NCI-H1930 (cell line): ENCODE measurements at regions not wholly inside any gene's neighbourhood (a gene's known extent, or its start where the extent isn't known, plus 50 kb on each side); places are given as distances from the start of the nearest gene placed in this dataset.
"Not testable (repeated sequence)": the region's sequence is repeated elsewhere in the genome, so short reads cannot be mapped to it uniquely, and the experiment has no call there.

Experiments used
- DNase-seq, 2 experiments: peaks; one replicate each; lab custom pipeline; 2025; lab: John Stamatoyannopoulos, UW

DNA sequence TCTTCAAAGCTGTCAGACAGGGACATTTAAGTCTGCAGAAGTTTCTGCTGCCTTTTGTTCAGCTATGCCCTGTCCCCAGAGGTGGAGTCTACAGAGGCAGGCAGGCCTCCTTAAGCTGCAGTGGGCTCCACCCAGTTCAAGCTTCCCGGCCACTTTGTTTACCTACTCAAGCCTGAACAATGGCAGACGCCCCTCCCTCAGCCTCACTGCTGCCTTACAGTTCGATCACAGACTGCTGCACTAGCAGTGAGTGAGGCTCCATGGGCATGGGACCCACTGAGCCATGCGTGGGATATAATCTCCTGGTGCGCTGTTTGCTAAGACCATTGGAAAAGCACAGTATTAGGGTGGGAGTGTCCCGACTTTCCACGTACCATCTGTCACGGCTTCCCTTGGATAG is 585.9 kb upstream of the HS3ST5 start:
- not testable (repeated sequence) for DNase-seq

DNA sequence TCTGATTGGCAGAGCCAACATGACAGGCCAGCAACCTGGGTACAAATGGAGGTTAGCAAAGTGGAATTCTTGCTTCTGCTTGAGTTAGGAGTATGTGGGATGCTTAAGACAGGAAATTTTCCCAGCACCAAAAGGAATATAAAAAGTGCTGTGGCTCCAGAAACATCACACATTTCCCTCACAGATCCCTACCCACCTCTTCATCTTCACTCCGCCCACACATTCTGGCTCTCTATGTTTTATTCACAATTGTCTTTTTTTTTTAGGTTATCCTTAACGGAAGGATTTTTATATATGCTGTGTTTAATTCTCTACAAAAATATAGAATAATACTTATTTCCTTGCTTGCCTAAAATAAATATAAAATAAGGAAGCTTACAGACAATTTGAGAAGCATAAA is 563.3 kb upstream of the HS3ST5 start:
- DNase-seq, result no peak

DNA sequence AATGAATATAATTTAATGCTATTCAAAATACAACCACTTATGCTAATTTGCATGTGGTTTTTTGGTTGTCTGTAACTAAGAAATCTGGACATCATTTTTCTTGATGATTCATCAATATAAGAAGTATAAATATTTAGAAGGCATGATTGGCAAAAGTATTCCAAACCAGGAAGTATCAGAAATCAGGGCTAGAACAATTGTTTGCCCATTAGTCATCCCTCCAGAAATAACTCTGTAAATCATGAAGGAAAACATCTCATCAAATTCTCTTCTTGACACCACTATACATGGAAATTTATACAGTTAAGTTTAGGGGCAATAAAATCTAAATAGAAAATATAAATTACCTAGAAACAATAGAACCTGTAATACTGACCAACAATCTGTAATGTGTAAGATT is 554.7 kb upstream of the HS3ST5 start:
- DNase-seq, result no peak

DNA sequence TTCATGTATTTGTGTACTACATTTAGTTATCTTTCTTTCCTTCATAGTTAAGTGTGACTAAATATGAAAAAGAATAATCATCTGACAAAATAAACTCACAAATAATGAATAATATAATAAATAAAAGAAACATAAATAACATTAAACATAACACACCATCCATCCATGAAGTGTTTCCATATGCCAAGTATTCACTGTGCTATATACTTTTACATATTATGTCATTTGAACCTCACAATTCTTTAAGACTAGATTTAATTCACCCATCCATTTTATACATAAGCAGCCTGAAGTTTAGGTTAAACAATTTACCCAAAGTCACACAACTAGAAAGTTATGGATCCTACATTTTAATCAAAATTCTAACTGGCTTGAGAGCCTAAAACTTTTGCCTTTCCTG is 549.4 kb upstream of the HS3ST5 start:
- no peak for DNase-seq

DNA sequence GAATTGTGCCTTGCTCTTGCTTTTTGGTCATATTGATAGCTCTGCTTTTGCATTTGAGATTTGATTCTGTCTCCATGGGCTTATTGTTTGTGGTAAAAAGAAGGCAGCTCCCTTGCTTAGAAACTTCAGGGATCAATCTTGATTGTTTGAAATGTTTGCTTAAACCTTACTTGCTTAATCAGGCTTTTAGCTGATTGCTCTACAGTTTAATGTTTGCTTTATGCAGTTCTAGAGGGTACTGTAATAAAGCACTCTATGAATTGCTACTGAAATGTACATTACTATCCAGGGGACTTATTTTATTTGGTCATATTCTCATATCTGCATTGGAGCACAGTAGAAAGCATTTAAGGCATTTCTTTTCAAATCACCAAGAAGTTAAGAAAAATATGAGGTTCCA is 545.4 kb upstream of the HS3ST5 start:
- no peak for DNase-seq

DNA sequence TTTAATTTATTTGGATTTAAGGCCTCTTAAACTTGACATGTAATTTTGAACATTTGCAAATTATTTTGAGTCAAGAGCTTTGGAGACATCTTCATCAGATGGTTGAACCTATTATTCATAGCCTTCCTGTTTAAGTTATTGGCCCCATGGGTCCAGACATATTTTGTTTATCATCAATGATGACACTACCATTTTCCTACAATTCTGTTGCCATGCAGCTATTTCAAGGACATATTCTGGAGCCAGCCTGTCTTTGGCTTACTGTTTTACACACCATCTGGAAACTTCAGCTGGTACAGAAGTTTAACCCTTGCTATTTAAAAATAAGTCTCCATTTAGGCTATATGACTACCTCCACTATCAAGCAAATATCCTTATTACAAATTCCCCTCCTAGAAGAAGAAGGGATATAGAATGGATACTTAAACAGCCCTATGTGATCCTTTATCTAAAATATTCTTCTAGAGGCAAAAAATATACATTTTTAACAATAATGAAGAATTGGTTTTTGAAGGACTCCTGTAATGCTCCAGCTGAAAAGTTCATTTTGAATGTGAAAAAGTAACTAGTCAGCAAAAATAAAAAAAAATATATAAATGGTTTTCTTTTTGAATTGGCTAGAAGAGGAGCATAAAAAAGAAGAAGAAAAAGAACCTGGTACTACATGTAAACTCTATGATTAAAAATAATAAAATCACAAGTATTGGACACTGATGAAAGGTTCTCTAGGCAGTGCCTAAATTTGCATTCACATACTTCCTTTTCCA is 544.0 kb upstream of the HS3ST5 start:
- peak in 1 of 2 experiments; percentile 3 for DNase-seq

DNA sequence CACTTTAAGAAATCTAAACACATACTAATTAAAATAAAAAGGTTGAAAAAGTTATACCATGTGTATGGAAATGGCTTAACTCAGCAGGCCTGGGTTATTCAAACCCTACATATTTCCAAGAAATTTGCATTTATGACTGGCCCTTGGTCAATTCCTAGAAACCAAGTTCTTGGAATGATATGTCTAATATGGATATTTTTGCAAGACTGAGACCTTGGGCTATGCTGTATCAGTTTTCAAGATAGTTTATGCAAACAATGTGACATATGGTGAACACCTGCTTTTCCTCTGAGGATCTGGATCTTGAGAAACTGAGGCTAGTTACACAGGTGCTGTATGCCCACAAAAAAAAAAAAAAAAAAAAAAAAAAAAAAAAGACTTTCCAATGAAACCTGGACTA is 536.9 kb upstream of the HS3ST5 start:
- DNase-seq, result no peak

DNA sequence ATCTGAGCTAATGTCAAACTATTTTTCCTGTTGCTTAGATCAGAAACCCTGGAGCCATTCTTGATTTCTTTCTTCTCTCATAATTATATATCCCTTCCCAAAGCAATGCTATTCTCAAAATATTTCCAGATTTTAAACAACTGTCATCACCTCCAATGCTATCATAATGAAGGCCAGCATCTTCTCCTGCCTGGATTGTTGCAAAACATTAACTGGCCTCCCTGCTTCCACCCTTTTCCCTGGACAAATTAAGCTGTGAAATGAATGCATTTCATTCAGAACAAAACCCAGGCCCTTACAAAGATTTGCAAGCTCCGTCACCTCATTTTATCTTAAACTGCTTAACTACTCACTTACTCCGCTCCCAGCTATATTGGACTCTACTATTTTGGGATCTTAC is 535.3 kb upstream of the HS3ST5 start:
- DNase-seq, result no peak

DNA sequence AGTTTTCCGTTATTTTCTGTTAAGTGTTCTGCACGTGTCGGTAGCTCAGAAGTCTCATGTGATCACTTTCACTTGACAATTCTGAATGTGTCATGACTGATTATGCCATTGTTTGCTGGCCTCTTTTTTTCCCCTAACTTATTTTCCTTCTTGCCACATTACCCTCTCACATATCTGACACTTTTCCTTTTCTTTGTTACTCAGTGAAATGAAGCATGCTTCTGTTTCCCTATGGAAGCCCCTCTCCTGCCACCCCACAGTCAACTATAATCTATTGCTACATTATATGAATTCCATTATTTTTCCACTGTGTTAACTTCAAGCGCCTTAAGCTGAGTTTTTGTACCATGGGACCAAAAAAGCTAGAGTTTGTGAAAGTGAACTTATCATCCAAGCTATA is 531.6 kb upstream of the HS3ST5 start:
- DNase-seq, result no peak

DNA sequence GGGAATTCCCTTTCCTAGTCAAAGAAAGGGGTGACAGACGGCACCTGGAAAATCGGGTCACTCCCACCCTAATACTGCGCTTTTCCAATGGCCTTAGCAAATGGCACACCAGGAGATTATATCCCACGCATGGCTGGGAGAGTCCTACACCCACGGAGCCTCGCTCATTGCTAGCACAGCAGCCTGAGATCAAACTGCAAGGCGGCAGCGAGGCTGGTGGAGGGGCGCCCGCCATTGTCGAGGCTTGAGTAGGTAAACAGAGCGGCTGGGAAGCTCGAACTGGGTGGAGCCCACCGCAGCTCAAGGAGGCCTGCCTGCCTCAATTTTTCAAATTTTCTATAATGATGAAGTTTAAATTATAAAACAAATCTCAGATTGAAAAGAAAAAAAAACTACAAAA is 522.7 kb upstream of the HS3ST5 start:
- DNase-seq, result not testable (repeated sequence)

DNA sequence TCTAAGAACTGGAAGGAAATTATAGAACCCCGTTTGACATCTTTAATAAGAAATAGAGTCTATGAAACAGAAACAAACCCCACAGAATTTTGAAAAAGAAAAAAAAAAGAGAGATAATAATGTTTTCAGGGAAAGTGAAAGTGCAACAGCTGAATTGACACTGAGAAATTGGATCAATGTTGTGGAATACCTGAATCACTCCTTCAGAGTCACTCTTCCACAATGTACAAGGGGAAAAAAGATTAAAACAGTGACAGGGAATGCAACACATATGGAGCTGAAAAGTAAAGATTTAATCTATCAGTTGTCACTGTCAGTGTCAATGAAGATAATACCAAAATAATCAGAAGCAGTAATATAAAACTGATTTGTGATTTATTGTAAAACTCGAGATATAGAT is 520.8 kb upstream of the HS3ST5 start:
- no peak for DNase-seq

DNA sequence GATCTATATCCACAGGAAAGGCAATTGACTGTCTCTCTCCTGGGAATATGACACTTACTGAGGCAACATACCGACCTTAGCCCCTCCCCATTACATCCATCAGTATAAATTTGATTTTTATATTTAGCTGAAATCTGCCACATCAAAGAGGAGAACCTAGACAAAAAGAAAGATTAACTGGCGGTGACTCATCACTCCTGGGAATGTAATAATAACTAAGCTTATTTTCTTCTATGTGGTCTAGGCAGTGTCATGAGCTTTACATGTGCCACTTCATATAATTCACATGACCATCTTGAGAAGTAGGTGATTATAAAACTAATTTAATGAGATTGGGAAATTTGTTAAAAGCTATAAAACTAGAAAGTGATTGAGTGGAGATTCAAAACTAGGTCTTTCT is 520.0 kb upstream of the HS3ST5 start:
- no peak for DNase-seq

DNA sequence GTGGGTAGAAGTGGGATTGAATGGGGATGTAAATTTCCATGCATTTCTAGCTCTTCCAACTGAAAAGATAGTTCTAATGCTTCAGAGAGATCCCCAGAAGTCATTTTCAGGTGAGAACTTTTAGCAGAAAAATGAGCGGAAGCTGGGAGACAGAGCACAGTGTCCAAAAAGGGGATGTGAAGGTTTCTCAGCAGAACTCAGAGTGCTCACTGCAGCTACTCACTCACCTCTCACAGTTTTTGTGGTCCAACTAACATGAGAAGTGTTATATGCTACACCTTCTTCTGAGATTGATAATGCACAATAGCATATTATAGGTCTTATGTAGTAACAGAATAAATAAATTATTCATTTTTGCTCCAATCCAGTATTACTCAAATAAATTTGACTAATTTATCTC is 519.2 kb upstream of the HS3ST5 start:
- DNase-seq, result no peak

DNA sequence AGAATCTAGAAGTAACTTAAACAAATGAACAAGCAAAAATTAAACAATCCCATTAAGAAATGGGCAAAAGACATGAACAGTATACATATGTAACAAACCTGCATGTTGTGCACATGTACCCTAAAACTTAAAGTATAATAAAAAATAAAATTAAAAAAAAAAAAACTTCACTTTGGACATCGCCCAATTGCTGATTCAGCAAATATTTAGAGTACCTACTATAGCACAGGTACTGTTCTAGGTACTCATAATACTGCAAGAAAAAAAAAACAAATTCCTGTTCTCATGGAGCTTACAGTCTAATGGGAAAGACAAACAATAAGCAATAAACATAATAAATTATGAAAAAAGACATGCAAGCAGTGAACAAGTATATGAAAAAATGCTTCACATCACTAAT is 501.5 kb upstream of the HS3ST5 start:
- no peak for DNase-seq

DNA sequence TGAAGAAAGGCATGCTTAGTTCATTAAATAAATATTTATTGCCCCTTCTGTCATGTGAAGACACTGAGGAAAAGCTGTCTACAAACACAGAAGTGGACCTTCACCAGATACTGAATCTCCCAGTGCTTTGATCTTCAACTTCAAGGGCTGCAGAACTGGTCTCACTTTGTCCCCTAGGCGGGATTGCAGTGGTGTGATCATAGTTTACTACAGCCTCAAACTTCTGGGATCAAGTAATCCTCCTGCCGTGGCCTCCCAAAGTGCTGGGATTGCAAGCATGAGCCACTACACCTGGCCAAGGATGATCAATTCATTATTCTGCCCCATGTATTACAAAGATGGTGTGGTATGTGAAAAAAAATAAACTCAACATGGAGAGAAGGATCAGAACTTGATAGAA is 496.2 kb upstream of the HS3ST5 start:
- DNase-seq, result no peak

DNA sequence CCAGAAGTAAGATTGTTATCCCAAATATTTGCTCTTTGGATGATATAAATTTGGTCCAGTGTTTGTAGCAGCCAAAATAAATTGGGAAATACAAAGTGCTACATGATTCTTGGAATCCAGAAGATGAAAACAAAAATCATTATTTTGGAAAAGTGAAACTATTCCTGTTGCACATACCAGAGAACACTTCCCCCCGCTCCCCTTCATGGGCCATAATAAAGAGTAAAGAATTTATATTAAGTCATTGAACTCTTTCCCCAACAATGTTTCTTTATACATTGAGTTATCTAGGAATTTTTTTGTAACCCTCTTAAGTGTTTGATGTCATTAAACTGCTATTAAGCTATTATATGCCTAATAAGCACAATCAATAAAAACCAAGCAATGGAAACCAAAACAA is 490.4 kb upstream of the HS3ST5 start:
- DNase-seq, result no peak

DNA sequence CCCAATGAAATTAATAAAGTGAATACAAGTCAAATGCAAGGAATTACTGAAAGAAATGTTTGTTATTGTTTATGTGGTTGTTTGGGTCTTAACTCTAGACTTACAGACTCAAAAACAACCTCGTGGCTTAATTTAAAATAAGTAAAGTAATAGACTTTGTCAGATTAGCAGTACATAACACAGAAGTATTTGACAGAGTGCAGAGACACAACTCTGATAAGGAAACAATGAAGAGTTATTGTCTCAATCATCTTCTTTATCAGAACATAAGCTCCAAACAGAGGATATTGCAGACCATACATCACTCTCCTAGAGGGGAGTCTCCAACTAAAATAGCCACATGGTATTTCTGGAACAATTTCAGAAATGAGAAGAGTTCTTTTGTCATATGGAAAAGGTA is 487.7 kb upstream of the HS3ST5 start:
- no peak for DNase-seq

DNA sequence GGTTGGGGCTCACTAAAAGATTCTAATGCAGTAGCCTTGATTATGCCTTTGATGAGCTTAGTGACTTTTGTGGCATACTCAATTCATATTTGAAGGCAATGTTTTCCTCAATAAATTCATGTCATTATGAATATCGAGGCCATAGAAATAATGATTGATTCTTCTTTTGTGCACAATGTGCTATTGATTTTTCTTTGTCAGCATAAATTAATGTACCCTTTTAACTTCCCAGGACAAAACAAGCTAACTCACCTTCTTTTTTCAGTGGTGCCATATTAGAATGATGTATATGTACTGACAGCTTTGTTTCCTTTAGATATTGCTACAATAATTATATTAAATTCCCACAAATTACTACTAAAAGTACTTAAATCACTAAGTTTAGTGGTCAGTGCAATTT is 484.3 kb upstream of the HS3ST5 start:
- no peak for DNase-seq

DNA sequence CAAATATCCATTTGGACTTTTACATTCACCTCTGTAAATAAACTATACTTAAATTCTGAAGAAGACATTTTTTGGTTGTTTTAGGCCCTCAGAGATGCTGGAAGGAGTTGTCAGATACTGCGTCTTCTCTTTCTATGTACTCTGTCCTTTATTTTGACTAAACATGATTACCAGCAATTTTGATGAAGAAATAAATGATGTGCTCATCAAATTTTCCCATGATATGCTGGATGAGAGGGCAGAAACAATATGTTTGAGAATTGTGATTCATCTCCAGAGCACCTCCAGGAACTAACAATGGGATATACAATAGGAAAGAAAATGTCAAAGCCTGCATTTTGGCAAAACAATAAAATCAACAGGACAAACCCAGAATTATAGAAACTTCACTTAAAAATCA is 481.6 kb upstream of the HS3ST5 start:
- no peak for DNase-seq

DNA sequence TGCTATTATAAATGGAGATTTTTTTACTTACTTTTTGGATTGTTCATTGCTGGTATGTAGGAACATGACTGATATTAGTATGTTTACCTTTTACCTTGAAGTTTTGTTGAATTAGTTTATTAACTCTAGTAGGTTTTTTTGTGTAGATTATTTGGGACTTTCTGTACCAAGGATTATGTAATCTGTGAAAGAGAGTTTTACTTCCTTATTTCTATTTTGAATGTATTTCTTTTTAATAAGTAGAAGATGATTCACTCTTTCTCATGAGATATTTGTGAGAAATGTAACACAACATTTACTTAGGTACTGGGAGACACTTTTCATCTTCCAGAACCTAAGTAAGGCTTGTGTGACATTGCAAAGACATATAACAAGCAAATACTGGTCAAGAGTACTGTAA is 473.9 kb upstream of the HS3ST5 start:
- no peak for DNase-seq

DNA sequence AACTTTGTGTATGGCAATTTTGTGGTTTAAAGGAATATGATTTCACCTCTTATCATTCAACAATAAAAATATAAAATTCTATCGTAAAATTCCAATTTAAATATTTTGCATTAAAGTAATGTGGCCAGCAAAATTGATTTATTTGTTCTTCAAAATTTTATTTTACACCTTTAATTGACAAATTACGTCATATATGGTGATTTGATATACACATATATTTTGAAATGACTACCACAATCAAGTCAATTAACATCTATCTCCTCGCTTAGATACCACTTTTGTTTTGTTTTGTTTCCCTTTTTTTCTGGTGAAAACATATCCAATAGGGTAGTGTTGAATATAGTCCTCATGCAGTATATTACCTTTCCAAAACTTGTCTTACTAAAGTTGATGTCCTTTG is 467.6 kb upstream of the HS3ST5 start:
- DNase-seq, result no peak

DNA sequence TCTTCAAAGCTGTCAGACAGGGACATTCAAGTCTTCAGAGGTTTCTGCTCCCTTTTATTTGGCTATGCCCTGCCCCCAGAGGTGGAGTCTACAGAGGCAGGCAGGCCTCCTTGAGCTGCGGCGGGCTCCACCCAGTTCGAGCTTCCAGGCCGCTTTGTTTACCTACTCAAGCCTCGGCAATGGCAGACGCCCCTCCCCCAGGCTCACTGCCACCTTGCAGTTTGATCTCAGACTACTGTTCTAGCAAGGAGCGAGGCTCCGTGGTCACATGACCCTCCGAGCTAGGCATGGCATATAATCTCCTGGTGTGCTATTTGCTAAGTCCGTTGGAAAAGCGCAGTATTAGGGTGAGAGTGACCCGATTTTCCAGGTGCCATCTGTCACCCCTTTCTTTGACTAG is 462.6 kb upstream of the HS3ST5 start:
- DNase-seq, result not testable (repeated sequence)

DNA sequence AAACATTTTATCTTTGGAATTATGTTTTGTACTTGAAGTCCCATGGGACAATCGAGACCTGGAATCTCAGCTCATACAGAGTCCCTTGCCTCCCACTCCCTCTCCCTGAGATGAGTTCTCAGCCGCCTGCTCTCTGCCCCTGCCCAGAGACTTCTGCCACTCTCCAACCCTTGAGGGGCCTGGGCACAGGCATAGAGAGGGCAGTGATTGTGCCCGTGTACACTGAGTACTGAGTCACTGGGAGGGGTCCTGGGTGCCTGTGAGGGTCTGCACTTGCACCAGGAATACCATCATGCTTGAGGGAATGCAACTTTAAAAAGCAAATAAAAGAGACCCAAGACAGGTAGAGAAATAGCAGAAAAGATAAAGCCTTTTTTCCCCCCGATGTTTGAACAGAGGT is 453.8 kb upstream of the HS3ST5 start:
- DNase-seq, result no peak

DNA sequence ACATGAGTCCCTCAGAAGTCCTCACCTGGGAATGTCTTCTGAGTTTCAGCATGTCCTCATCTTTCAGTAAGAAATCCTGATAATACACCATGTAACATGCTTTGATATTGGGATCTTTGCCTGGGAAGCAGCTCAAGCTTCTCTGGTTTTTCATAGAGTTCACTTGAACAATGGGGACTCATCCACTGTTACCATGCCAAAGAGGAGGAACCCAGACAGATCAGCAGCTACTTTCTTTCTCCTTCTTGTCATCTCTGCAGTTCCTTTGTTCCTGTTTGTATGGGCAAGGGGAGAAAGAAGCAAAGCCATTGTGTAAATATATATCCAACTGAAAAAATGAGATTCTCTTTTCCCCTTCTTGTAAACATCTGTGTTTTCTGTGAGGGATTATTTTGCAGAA is 450.6 kb upstream of the HS3ST5 start:
- no peak for DNase-seq
